Motor neuron (in vitro differentiated cells): ENCODE measurements at regions not wholly inside any gene's neighbourhood (a gene's known extent, or its start where the extent isn't known, plus 50 kb on each side); places are given as distances from the start of the nearest gene placed in this dataset.

Experiments used
- ATAC-seq, 8 experiments: fragments of 200-7000 bp; cut with Tn5 transposase; replicated peaks in 6 of 8; 2 replicates each; pipeline ENCODE4 v1.8.0; 2021; ENCODE audit warnings: mild to moderate bottlenecking in 8 of 8, moderate library complexity in 8 of 8
- H3K27ac ChIP-seq, 2 donors: fragments of 250-450 bp; sonication (Bioruptor Pico); 2 replicates each; pipeline ENCODE4 v1.9.0; 2021; ENCODE audit warnings: antibody characterized with exemption in 2 of 2, mild to moderate bottlenecking in 2 of 2, moderate library complexity in 1 of 2
- H3K4me1 ChIP-seq, 2 donors: fragments of 250-450 bp; sonication (Bioruptor Pico); replicated peaks in 1 of 2; 2 replicates each; pipeline ENCODE4 v1.6.1; 2021; ENCODE audit warnings: antibody characterized with exemption in 2 of 2, mild to moderate bottlenecking in 2 of 2, moderate library complexity in 1 of 2
- H3K4me3 ChIP-seq, 5 donors: fragments of 250-450 bp; sonication (Bioruptor Pico); 2 replicates each; pipeline ENCODE4 v1.9.0; 2021; ENCODE audit warnings: antibody characterized with exemption in 5 of 5, mild to moderate bottlenecking in 5 of 5, moderate library complexity in 4 of 5
- WGBS, 10 experiments: fragments of 450-650 bp; shearing (Covaris generic); methylation state at CpG; one replicate each; pipeline ENCODE4 v1.0.0; 2022; 5-methylcytosine and 5-hydroxymethylcytosine counted together
- in situ Hi-C, 9 experiments: fragments of 400-800 bp; cut with MboI; loops; one replicate each; pipeline ENCODE4 v1.15.0; 2021; ENCODE audit warnings: low sequenced_read_pairs in 9 of 9, low pct_unique_long_range_greater_than_20kb in 2 of 9; ENCODE audit not compliant: unreplicated experiment in 9 of 9

- in situ Hi-C loops: loop anchor here in 7 of 9 experiments (10.0 to 25.0 kb wide), 3 partner anchors 345 to 655 kb away; no protein-coding TSS in a partner anchor
- WGBS, 10 experiments: 0 to 74% (median 25%) methylated on average over 1 to 3 of the region's 6 CpGs; no CpG with 5 or more reads in 6 of the 10 experiments
- H3K27ac ChIP-seq: no peak overlapping the region
- ATAC-seq: no peak
- H3K4me1 ChIP-seq: peaks cover 0 to 2% of the 10 kb centered on the region in 2 donors
- no peak overlapping the region for H3K4me3 ChIP-seq
These were observed 98.0 kb upstream of the FOXA2 start for GRCh38 chr20:22682381-22682780.

GRCh38 chr20:22684072-22684762 lies 99.8 kb upstream of the FOXA2 start:
- in situ Hi-C loops: loop anchor here in 7 of 9 experiments (10.0 to 25.0 kb wide), 3 partner anchors 347 to 653 kb away; no protein-coding TSS in a partner anchor
- H3K4me1 ChIP-seq: peaks cover 0 to 2% of the 10 kb centered on the region in 2 donors
- no peak overlapping the region for H3K27ac ChIP-seq
- ATAC-seq: peak; percentile 79 to 91 (median 84)
- 33 to 82% (median 48%) methylated on average over 1 to 8 of the region's 12 CpGs; no CpG with 5 or more reads in 4 of the 10 experiments for WGBS, 10 experiments
- H3K4me3 ChIP-seq: no peak overlapping the region

GRCh38 chr20:22684763-22685443 lies 100.5 kb upstream of the FOXA2 start:
- Histone ChIP-seq H3K4me3 (no peak overlapping the region), H3K27ac (no peak overlapping the region), H3K4me1 (peaks cover 0 to 2% of the 10 kb centered on the region in 2 donors)
- in situ Hi-C loops: loop anchor here in 7 of 9 experiments (10.0 to 25.0 kb wide), 3 partner anchors 348 to 652 kb away; no protein-coding TSS in a partner anchor
- 17 to 93% (median 48%) methylated on average over 1 to 4 of the region's 7 CpGs; no CpG with 5 or more reads in 4 of the 10 experiments for WGBS, 10 experiments
- no peak for ATAC-seq

- H3K4me1 ChIP-seq: peaks cover 0 to 2% of the 10 kb centered on the region in 2 donors
- no peak overlapping the region for H3K4me3 ChIP-seq
- 5 to 80% (median 40%) methylated on average over 1 to 7 of the region's 7 CpGs; no CpG with 5 or more reads in 3 of the 10 experiments for WGBS, 10 experiments
- in situ Hi-C loops: loop anchor here in 7 of 9 experiments (10.0 to 25.0 kb wide), 3 partner anchors 349 to 651 kb away; no protein-coding TSS in a partner anchor
- peak; percentile 47 to 92 (median 68) for ATAC-seq
- H3K27ac ChIP-seq: no peak overlapping the region
These were observed 101.7 kb upstream of the FOXA2 start for GRCh38 chr20:22686097-22686496.

DNA sequence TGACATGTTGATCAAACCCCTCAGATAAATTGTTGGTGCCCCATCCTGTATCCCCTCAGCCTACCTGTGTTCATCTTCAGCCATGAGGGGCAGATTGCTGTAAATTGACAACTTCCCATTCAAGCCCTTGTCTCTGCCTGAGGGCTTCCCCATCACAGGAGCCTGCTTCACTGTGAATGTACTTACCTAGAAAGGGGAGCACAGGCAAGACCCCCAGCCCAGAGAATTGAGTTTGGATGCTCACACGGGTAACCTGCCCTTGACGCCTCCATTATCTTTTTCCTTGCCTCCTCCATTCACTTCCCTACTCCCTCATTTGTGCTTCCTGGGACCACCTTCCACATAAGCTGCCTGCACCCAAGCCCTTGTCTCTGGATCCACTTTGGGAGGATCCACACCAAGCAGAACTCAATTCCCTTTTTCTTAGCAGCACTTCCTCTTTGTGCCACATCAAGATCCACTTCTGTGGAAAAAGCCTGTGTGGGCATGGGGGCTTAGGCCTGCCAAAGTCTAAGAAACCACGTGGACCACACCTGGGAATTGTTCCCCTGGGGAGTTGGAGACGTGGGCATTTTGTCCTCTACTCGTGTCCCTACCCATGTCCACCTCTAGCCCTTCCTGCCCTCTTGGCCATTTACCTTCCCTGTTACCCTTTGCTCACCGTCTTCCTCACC lies 103.4 kb upstream of the FOXA2 start:
- no peak for ATAC-seq
- H3K4me3 ChIP-seq: no peak overlapping the region
- no peak overlapping the region for H3K27ac ChIP-seq
- in situ Hi-C loops: loop anchor here in 7 of 9 experiments (10.0 to 25.0 kb wide), 3 partner anchors 351 to 649 kb away; no protein-coding TSS in a partner anchor
- 60 to 100% (median 64%) methylated on average over 1 to 5 of the region's 6 CpGs; no CpG with 5 or more reads in 6 of the 10 experiments for WGBS, 10 experiments
- H3K4me1 ChIP-seq: peaks cover 0 to 6% of the 10 kb centered on the region in 2 donors

GRCh38 chr20:22688485-22688884 lies 104.1 kb upstream of the FOXA2 start:
- peaks cover 0 to 6% of the 10 kb centered on the region in 2 donors for H3K4me1 ChIP-seq
- WGBS, 10 experiments: 0 to 83% (median 70%) methylated on average over 1 to 2 of the region's 2 CpGs; no CpG with 5 or more reads in 4 of the 10 experiments
- ATAC-seq: peak in 2 of 8 experiments; percentile 9 to 20
- H3K27ac ChIP-seq: no peak overlapping the region
- in situ Hi-C loops: loop anchor here in 7 of 9 experiments (10.0 to 25.0 kb wide), 3 partner anchors 351 to 649 kb away; no protein-coding TSS in a partner anchor
- H3K4me3 ChIP-seq: no peak overlapping the region

- WGBS, 10 experiments: 0 to 90% (median 71%) methylated on average over 1 to 4 of the region's 5 CpGs; no CpG with 5 or more reads in 2 of the 10 experiments
- H3K27ac ChIP-seq: no peak overlapping the region
- in situ Hi-C loops: loop anchor here in 7 of 9 experiments (10.0 to 25.0 kb wide), 3 partner anchors 352 to 648 kb away; no protein-coding TSS in a partner anchor
- peak in 2 of 8 experiments; percentile 24 to 71 for ATAC-seq
- H3K4me3 ChIP-seq: no peak overlapping the region
- H3K4me1 ChIP-seq: peaks cover 0 to 6% of the 10 kb centered on the region in 2 donors
These were observed 104.9 kb upstream of the FOXA2 start for GRCh38 chr20:22689266-22689665.

GRCh38 chr20:22690000-22690399 lies 105.6 kb upstream of the FOXA2 start:
- ATAC-seq: no peak
- H3K4me1 ChIP-seq: peaks cover 0 to 6% of the 10 kb centered on the region in 2 donors
- whole genome bisulfite sequencing, 10 experiments: 70 to 100% (median 92%) methylated on average over 1 to 6 of the region's 7 CpGs; no CpG with 5 or more reads in 2 of the 10 experiments
- no peak overlapping the region for H3K27ac ChIP-seq
- in situ Hi-C loops: loop anchor here in 8 of 9 experiments (10.0 to 25.0 kb wide), 5 partner anchors 353 to 655 kb away; no protein-coding TSS in a partner anchor
- H3K4me3 ChIP-seq: no peak overlapping the region

- H3K4me1 ChIP-seq: peaks cover 0 to 6% of the 10 kb centered on the region in 2 donors
- no peak overlapping the region for H3K4me3 ChIP-seq
- in situ Hi-C loops: loop anchor here in 7 of 9 experiments (10.0 to 25.0 kb wide), 4 partner anchors 353 to 654 kb away; no protein-coding TSS in a partner anchor
- no peak overlapping the region for H3K27ac ChIP-seq
- ATAC-seq: no peak
- WGBS, 10 experiments: 60 to 100% (median 61%) methylated on average over 1 to 4 of the region's 7 CpGs; no CpG with 5 or more reads in 6 of the 10 experiments
These were observed 106.3 kb upstream of the FOXA2 start for GRCh38 chr20:22690616-22691179.

- Histone ChIP-seq H3K4me1 (peaks cover 0 to 4% of the 10 kb centered on the region in 2 donors), H3K4me3 (no peak overlapping the region), H3K27ac (no peak overlapping the region)
- WGBS, 10 experiments: 0 to 84% (median 28%) methylated on average over 2 to 20 of the region's 25 CpGs
- in situ Hi-C loops: loop anchor here in 7 of 9 experiments (10.0 to 25.0 kb wide), 4 partner anchors 354 to 653 kb away; no protein-coding TSS in a partner anchor
- peak; percentile 56 to 99 (median 96) for ATAC-seq
These were observed 107.2 kb upstream of the FOXA2 start for GRCh38 chr20:22691369-22692118.

DNA sequence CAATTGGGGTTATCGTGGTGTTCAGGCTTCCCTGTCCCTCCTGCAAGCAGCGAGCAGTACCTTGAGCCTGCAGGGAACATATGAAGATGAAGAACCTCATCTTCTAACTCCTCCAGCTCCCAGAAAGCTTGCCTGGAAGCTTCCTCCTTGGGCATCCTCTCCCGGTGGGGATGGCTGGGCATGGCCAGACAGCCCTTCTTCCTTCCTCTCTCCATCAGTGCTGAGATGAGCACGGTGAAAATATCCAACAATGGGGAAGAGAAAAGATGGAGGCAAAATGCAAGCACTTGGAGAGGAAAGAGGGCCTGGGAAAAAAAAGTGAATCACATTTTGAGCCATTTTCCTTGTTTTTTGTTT lies 107.7 kb upstream of the FOXA2 start:
- Histone ChIP-seq H3K4me1 (peaks cover 0 to 4% of the 10 kb centered on the region in 2 donors), H3K27ac (no peak overlapping the region), H3K4me3 (no peak overlapping the region)
- ATAC-seq: peak in 4 of 8 experiments; percentile 7 to 36 (median 12)
- in situ Hi-C loops: loop anchor here in 7 of 9 experiments (10.0 to 25.0 kb wide), 4 partner anchors 355 to 653 kb away; no protein-coding TSS in a partner anchor
- 18 to 80% (median 60%) methylated on average over 1 to 3 of the region's 4 CpGs; no CpG with 5 or more reads in 2 of the 10 experiments for WGBS, 10 experiments
